ENCODE measurements at regions not wholly inside any gene's neighbourhood (a gene's known extent, or its start where the extent isn't known, plus 50 kb on each side); places are given as distances from the start of the nearest gene placed in this dataset.

GRCh38 chr2:121102941-121103340 is 182.1 kb downstream of the TFCP2L1 start:
- DNase-seq = no peak

GRCh38 chr2:121103960-121104359 is 181.0 kb downstream of the TFCP2L1 start:
- DNase-seq = no peak

- DNase-seq = no peak
Measured at GRCh38 chr2:121104721-121105141, 180.3 kb downstream of the TFCP2L1 start.

- DNase-seq = no peak
Measured at GRCh38 chr2:121110924-121111323, 174.1 kb downstream of the TFCP2L1 start.

GRCh38 chr2:121118951-121119350 is 166.1 kb downstream of the TFCP2L1 start:
- no peak for DNase-seq

- no peak for DNase-seq
Measured at GRCh38 chr2:121120411-121120810, 164.6 kb downstream of the TFCP2L1 start.

- DNase-seq = no peak
Measured at GRCh38 chr2:121120991-121121390, 164.0 kb downstream of the TFCP2L1 start.

- DNase-seq = no peak
Measured at GRCh38 chr2:121121661-121122060, 163.3 kb downstream of the TFCP2L1 start.

GRCh38 chr2:121123268-121123667 is 161.7 kb downstream of the TFCP2L1 start:
- DNase-seq = no peak

GRCh38 chr2:121124330-121124729 is 160.7 kb downstream of the TFCP2L1 start:
- no peak for DNase-seq

- no peak for DNase-seq
Measured at GRCh38 chr2:121125350-121125749, 159.7 kb downstream of the TFCP2L1 start.

- DNase-seq = peak; percentile 6
Measured at GRCh38 chr2:121128741-121129659, 156.0 kb downstream of the TFCP2L1 start.

- DNase-seq = no peak
Measured at GRCh38 chr2:121129692-121130091, 155.3 kb downstream of the TFCP2L1 start.

- DNase-seq = no peak
Measured at GRCh38 chr2:121130301-121130850, 154.6 kb downstream of the TFCP2L1 start.

- no peak for DNase-seq
Measured at GRCh38 chr2:121131375-121131774, 153.6 kb downstream of the TFCP2L1 start.

GRCh38 chr2:121132054-121132761 is 152.8 kb downstream of the TFCP2L1 start:
- DNase-seq = no peak

- DNase-seq = no peak
Measured at GRCh38 chr2:121132762-121133107, 152.3 kb downstream of the TFCP2L1 start.

- no peak for DNase-seq
Measured at GRCh38 chr2:121133551-121134319, 151.3 kb downstream of the TFCP2L1 start.

- no peak for DNase-seq
Measured at GRCh38 chr2:121134728-121135127, 150.3 kb downstream of the TFCP2L1 start.

- DNase-seq = no peak
Measured at GRCh38 chr2:121135168-121135853, 149.7 kb downstream of the TFCP2L1 start.

- DNase-seq = no peak
Measured at GRCh38 chr2:121136323-121136722, 148.7 kb downstream of the TFCP2L1 start.

- no peak for DNase-seq
Measured at GRCh38 chr2:121137571-121137970, 147.4 kb downstream of the TFCP2L1 start.

Data from fibroblast of skin of abdomen (primary cell).